ENCODE measurements at regions not wholly inside any gene's neighbourhood (a gene's known extent, or its start where the extent isn't known, plus 50 kb on each side); places are given as distances from the start of the nearest gene placed in this dataset.

GRCh38 chr20:4445784-4446183, 196.7 kb upstream of the ADRA1D start (continued):
- TF ChIP-seq E2F6 (IDR thresholded peaks at IDR 0.05): no peak
- TF ChIP-seq CHD1 (IDR thresholded peaks at IDR 0.05; ENCODE audit: low read depth, low read length): no peak
- no peak for TF ChIP-seq ASH2L (IDR thresholded peaks at IDR 0.05; ENCODE audit: low read length)
- TF ChIP-seq CHD7 (IDR thresholded peaks at IDR 0.05; ENCODE audit: insufficient replicate concordance, low read length): no peak
- TF ChIP-seq BRCA1 (IDR thresholded peaks at IDR 0.05; ENCODE audit: low read depth, low read length): no peak
- no peak for TF ChIP-seq POU5F1 (IDR thresholded peaks at IDR 0.05; ENCODE audit: low read depth, low read length)
- TF ChIP-seq SP4 (IDR thresholded peaks at IDR 0.05; ENCODE audit: low read length): no peak
- TF ChIP-seq CTBP2 (IDR thresholded peaks at IDR 0.05; ENCODE audit: borderline replicate concordance, insufficient read depth, insufficient read length, low read length): no peak
- TF ChIP-seq SRF (IDR thresholded peaks at IDR 0.05; ENCODE audit: low read depth, low read length): no peak

Data from H1 (cell line).